H1 (cell line): ENCODE measurements at regions not wholly inside any gene's neighbourhood (a gene's known extent, or its start where the extent isn't known, plus 50 kb on each side); places are given as distances from the start of the nearest gene placed in this dataset.

Source experiments
- CTCF ChIA-PET: fragments of 300-600 bp; sonication (Branson Sonifier 250); formaldehyde crosslinking; loops from one replicate; lab custom pipeline; 2021; ENCODE audit not compliant: partially characterized antibody; lab: Charles Lee
- POLR2A ChIA-PET: fragments of 300-600 bp; sonication (Branson Sonifier 250); formaldehyde crosslinking; loops from one replicate; lab custom pipeline; 2021; ENCODE audit warnings: inconsistent platforms; ENCODE audit not compliant: partially characterized antibody; lab: Charles Lee
- DNase-seq, 2 experiments: peaks; one replicate each; pipeline versions ENCODE4 v3.0.0 to v3.0.0-alpha.2; 2010 to 2022; ENCODE audit warnings: low spot score in 2 of 2, low read depth in 1 of 2, mixed read lengths in 1 of 2
- FAIRE-seq: peaks from 2 replicates; lab custom pipeline; 2011; peaks lifted over from hg19 to GRCh38; lab: Jason Lieb, UNC
- H2AFZ ChIP-seq: 2 replicates; pipeline ENCODE4 v1.8.1; 2012; ENCODE audit warnings: low read length, inconsistent platforms
- H2AK5ac ChIP-seq: 2 replicates; pipeline ENCODE4 v1.6.1; 2013; ENCODE audit warnings: low read depth, low read length
- H2BK120ac ChIP-seq: replicated peaks from 2 replicates; pipeline ENCODE3; 2013; ENCODE audit warnings: low read depth, low read length, inconsistent platforms
- H2BK12ac ChIP-seq: 2 replicates; pipeline ENCODE4 v1.6.1; 2013; ENCODE audit warnings: low read depth, low read length
- H2BK15ac ChIP-seq: 2 replicates; pipeline ENCODE4 v1.6.1; 2013; ENCODE audit warnings: low read length
- H2BK20ac ChIP-seq: 2 replicates; pipeline ENCODE4 v1.6.1; 2013; ENCODE audit warnings: low read length
- H2BK5ac ChIP-seq: 2 replicates; pipeline ENCODE4 v1.6.1; 2013; ENCODE audit warnings: low read depth, low read length
- H3K14ac ChIP-seq: 2 replicates; pipeline ENCODE4 v1.6.1; 2013; ENCODE audit warnings: inconsistent platforms; ENCODE audit not compliant: insufficient read length
- H3K18ac ChIP-seq: 2 replicates; pipeline ENCODE4 v1.6.1; 2013; ENCODE audit warnings: low read length; ENCODE audit errors: extremely low read depth
- H3K23ac ChIP-seq: 2 replicates; pipeline ENCODE4 v1.6.1; 2013; ENCODE audit warnings: inconsistent platforms; ENCODE audit not compliant: insufficient read length
- H3K23me2 ChIP-seq: 2 replicates; pipeline ENCODE4 v1.6.1; 2013; ENCODE audit warnings: low read depth, low read length
- H3K27ac ChIP-seq: 2 replicates; pipeline ENCODE4 v1.6.1; 2011; ENCODE audit warnings: low read depth, low read length, inconsistent platforms
- H3K27me3 ChIP-seq, 4 experiments: replicated peaks in 1 of 4; 1 replicate in 1 of 4; 2 replicates in 3 of 4; pipeline versions ENCODE4 v1.6.1 to v1.8.1; 2011 to 2013; ENCODE audit warnings: low read length in 3 of 4, mild to moderate bottlenecking in 3 of 4, inconsistent platforms in 2 of 4, mixed read lengths in 2 of 4, moderate library complexity in 1 of 4; ENCODE audit not compliant: control insufficient read depth in 3 of 4, insufficient read depth in 3 of 4; ENCODE audit errors: extremely low read depth in 1 of 4
- H3K36me3 ChIP-seq, 4 experiments: 2 replicates each; pipeline versions ENCODE4 v1.6.1 to v1.8.1; 2011 to 2013; ENCODE audit warnings: mild to moderate bottlenecking in 4 of 4, low read length in 3 of 4, moderate library complexity in 2 of 4, control low read depth in 1 of 4, inconsistent platforms in 1 of 4; ENCODE audit not compliant: insufficient read depth in 4 of 4, control insufficient read depth in 2 of 4
- H3K4ac ChIP-seq: replicated peaks from 2 replicates; pipeline ENCODE3; 2013; ENCODE audit warnings: low read length, low read depth, mixed read lengths, inconsistent platforms; ENCODE audit not compliant: insufficient read length
- H3K4me1 ChIP-seq, 4 experiments: replicated peaks in 1 of 4; 1 replicate in 1 of 4; 2 replicates in 3 of 4; pipeline versions ENCODE4 v1.6.1 to v1.8.1; 2011 to 2013; ENCODE audit warnings: low read length in 3 of 4, inconsistent platforms in 2 of 4, mixed read lengths in 1 of 4; ENCODE audit not compliant: insufficient read depth in 4 of 4, control insufficient read depth in 3 of 4
- H3K4me2 ChIP-seq, 2 experiments: 2 replicates each; pipeline versions ENCODE4 v1.6.1 to v1.8.1; 2011 to 2013; ENCODE audit warnings: low read depth in 2 of 2, low read length in 2 of 2, control low read depth in 1 of 2, inconsistent platforms in 1 of 2, mild to moderate bottlenecking in 1 of 2; ENCODE audit not compliant: insufficient read depth in 1 of 2
- H3K4me3 ChIP-seq, 4 experiments: fragments of 200-600, 300-600 bp in 1 of 4; sonication (generic), shearing (Covaris generic), sonication (Bioruptor Twin) in 1 of 4; 2 replicates each; pipeline versions ENCODE4 v1.5.1 to v1.8.1; 2011 to 2016; ENCODE audit warnings: low read length in 4 of 4, low read depth in 3 of 4, control low read depth in 2 of 4, inconsistent platforms in 2 of 4, mild to moderate bottlenecking in 2 of 4, mixed read lengths in 1 of 4, moderate library complexity in 1 of 4; ENCODE audit not compliant: insufficient read depth in 2 of 4; ENCODE audit errors: extremely low read depth in 1 of 4
- H3K56ac ChIP-seq: replicated peaks from 2 replicates; pipeline ENCODE3; 2013; ENCODE audit warnings: low read depth, mild to moderate bottlenecking, mixed read lengths, low read length, inconsistent platforms; ENCODE audit not compliant: insufficient read length
- H3K79me1 ChIP-seq: 2 replicates; pipeline ENCODE4 v1.6.1; 2013; ENCODE audit warnings: low read depth, low read length, control low read depth
- H3K79me2 ChIP-seq, 2 experiments: 2 replicates each; pipeline versions ENCODE4 v1.6.1 to v1.8.1; 2012 to 2013; ENCODE audit warnings: low read length in 2 of 2, mild to moderate bottlenecking in 2 of 2, inconsistent platforms in 1 of 2; ENCODE audit not compliant: insufficient read depth in 2 of 2, control insufficient read depth in 1 of 2
- H3K9ac ChIP-seq, 4 experiments: replicated peaks in 1 of 4; 1 replicate in 1 of 4; 2 replicates in 3 of 4; pipeline versions ENCODE4 v1.6.1 to v1.8.1; 2011 to 2013; ENCODE audit warnings: low read depth in 3 of 4, low read length in 3 of 4, control low read depth in 2 of 4, mild to moderate bottlenecking in 2 of 4, moderate library complexity in 2 of 4, inconsistent platforms in 1 of 4; ENCODE audit errors: extremely low read depth in 1 of 4
- H3K9me3 ChIP-seq, 2 experiments: 2 replicates each; pipeline versions ENCODE4 v1.6.1 to v1.8.1; 2012 to 2013; ENCODE audit warnings: mild to moderate bottlenecking in 2 of 2, moderate library complexity in 2 of 2, control low read depth in 1 of 2, inconsistent platforms in 1 of 2, low read depth in 1 of 2, low read length in 1 of 2, mixed read lengths in 1 of 2; ENCODE audit not compliant: insufficient read depth in 2 of 2
- H4K20me1 ChIP-seq, 2 experiments: replicated peaks in 1 of 2; 2 replicates each; pipeline versions ENCODE3 to v1.8.1; 2011 to 2013; ENCODE audit warnings: inconsistent platforms in 2 of 2, low read length in 2 of 2, mild to moderate bottlenecking in 1 of 2; ENCODE audit not compliant: insufficient read depth in 2 of 2, control insufficient read depth in 1 of 2
- H4K5ac ChIP-seq: 2 replicates; pipeline ENCODE4 v1.6.1; 2013; ENCODE audit warnings: low read length, low read depth, mixed read lengths, inconsistent platforms; ENCODE audit not compliant: insufficient read length
- H4K8ac ChIP-seq: 2 replicates; pipeline ENCODE4 v1.8.0; 2013; ENCODE audit warnings: mild to moderate bottlenecking, moderate library complexity, low read length, inconsistent platforms; ENCODE audit not compliant: insufficient read depth; ENCODE audit errors: extremely low read depth
- H4K91ac ChIP-seq: replicated peaks from 2 replicates; pipeline ENCODE3; 2013; ENCODE audit warnings: low read length, mixed read lengths, inconsistent platforms; ENCODE audit not compliant: insufficient read length
- BACH1 ChIP-seq: IDR thresholded peaks from 2 replicates; pipeline ENCODE4 v1.6.1; 2012; ENCODE audit warnings: low read length, improper control_type of control experiment
- BRCA1 ChIP-seq: IDR thresholded peaks from 2 replicates; pipeline ENCODE4 v1.6.1; 2012; ENCODE audit warnings: low read depth, low read length, improper control_type of control experiment
- WGBS, 2 experiments: shearing (Covaris generic) in 1 of 2; methylation state at CpG; one replicate each; pipeline versions ENCODE4 v1.1.6 to v1.1.7; 2013 to 2015; ENCODE audit warnings: low lambda C conversion rate in 2 of 2, mixed read lengths in 2 of 2, inconsistent platforms in 1 of 2, low coverage in 1 of 2, missing lambda C conversion rate in 1 of 2; ENCODE audit not compliant: insufficient replicate concordance in 2 of 2, insufficient coverage in 1 of 2, insufficient read length in 1 of 2; ENCODE audit errors: extremely low coverage in 1 of 2, missing lambda C conversion rate in 1 of 2; 5-methylcytosine and 5-hydroxymethylcytosine counted together

DNA sequence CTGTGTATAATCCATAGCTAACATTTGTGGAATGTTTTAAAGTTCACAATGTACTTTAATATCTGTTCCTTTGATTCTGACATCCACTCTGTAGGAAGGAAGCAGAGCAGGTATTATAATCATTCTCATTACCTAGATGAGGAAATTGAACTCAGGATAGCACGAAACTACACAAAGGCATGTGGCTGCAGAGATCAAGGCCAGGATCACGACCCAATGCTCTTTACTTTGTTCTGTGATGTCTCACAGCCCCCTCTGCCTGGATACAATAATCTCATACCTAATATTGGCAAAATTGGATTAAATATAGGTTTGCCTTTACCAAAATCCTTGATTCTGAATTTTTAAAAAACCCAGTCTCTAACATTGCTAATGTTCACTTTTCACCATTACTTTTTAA is 298.0 kb upstream of the KITLG start:
- Histone ChIP-seq H3K18ac (no peak overlapping the region), H3K9me3 (no peaks in the 10 kb centered on the region), H4K91ac (no peak overlapping the region), H2BK5ac (no peak overlapping the region), H2BK20ac (no peak overlapping the region), H3K56ac (no peak overlapping the region), H4K5ac (no peak overlapping the region), H3K14ac (no peak overlapping the region), H3K4me1 (no peaks in the 10 kb centered on the region), H3K27ac (no peak overlapping the region), H3K23me2 (no peaks in the 10 kb centered on the region; the same call in 1 of the 2 replicates), H2BK12ac (no peak overlapping the region), H3K27me3 (no peaks in the 10 kb centered on the region), H3K23ac (no peak overlapping the region), H3K9ac (no peak overlapping the region), H3K79me1 (no peaks in the 10 kb centered on the region), H3K4me2 (no peak overlapping the region), H2BK15ac (no peak overlapping the region), H3K79me2 (no peaks in the 10 kb centered on the region), H3K4ac (no peak overlapping the region), H3K4me3 (no peak overlapping the region), H4K8ac (no peak overlapping the region), H3K36me3 (no peaks in the 10 kb centered on the region), H2AK5ac (no peak overlapping the region), H4K20me1 (no peaks in the 10 kb centered on the region), H2AFZ (no peak overlapping the region), H2BK120ac (no peak overlapping the region)
- no peak for TF ChIP-seq BACH1
- TF ChIP-seq BRCA1 = no peak
- CTCF ChIA-PET = interaction anchor here (1.5 kb wide), 1 partner anchor 115 kb away, joined by 4 read pairs; no protein-coding TSS in a partner anchor
- DNase-seq (no peak), FAIRE-seq (no peak)
- WGBS, 2 experiments = 79% methylated on average over 2 of the region's 2 CpGs; no CpG with 5 or more reads in 1 of the 2 experiments
- POLR2A ChIA-PET = no interaction called here
